ENCODE measurements at regions not wholly inside any gene's neighbourhood (a gene's known extent, or its start where the extent isn't known, plus 50 kb on each side); places are given as distances from the start of the nearest gene placed in this dataset.

- ChIA-PET CTCF (interaction anchor here (1.0 to 1.4 kb wide), 5 partner anchors 12 to 220 kb away, joined by 3 to 5 read pairs (median 3); no protein-coding TSS in a partner anchor), POLR2A (no interaction called here)
- DNase-seq (ENCODE audit: extremely low spot score) = no peak
- TF ChIP-seq CTCF (IDR thresholded peaks at IDR 0.05; ENCODE audit: control extremely low read depth, extremely low read depth, low read depth, missing control alignments) = no peak
Measured at GRCh38 chr11:32039149-32039548, 51.7 kb upstream of the RCN1 start.

GRCh38 chr11:32034680-32035079 lies 56.2 kb upstream of the RCN1 start:
- CTCF ChIA-PET = interaction anchor here (1.2 to 1.4 kb wide), 4 partner anchors 12 to 141 kb away, joined by 3 to 5 read pairs (median 4); no protein-coding TSS in a partner anchor
- POLR2A ChIA-PET = no interaction called here
- no peak for TF ChIP-seq CTCF (IDR thresholded peaks at IDR 0.05; ENCODE audit: control extremely low read depth, extremely low read depth, low read depth, missing control alignments)
- DNase-seq (ENCODE audit: extremely low spot score) = no peak

GRCh38 chr11:32034149-32034548 lies 56.7 kb upstream of the RCN1 start:
- ChIA-PET POLR2A (no interaction called here), CTCF (interaction anchor here (1.1 to 1.4 kb wide), 2 partner anchors 18 to 142 kb away, joined by 3 to 4 read pairs; no protein-coding TSS in a partner anchor)
- DNase-seq (ENCODE audit: extremely low spot score) = no peak
- TF ChIP-seq CTCF (IDR thresholded peaks at IDR 0.05; ENCODE audit: control extremely low read depth, extremely low read depth, low read depth, missing control alignments) = no peak

- no peak for DNase-seq (ENCODE audit: extremely low spot score)
- CTCF ChIA-PET = interaction anchor here (1.1 kb wide), 1 partner anchor 143 kb away, joined by 4 read pairs; no protein-coding TSS in a partner anchor
- POLR2A ChIA-PET = no interaction called here
- no peak for TF ChIP-seq CTCF (IDR thresholded peaks at IDR 0.05; ENCODE audit: control extremely low read depth, extremely low read depth, low read depth, missing control alignments)
Measured at GRCh38 chr11:32033491-32033890, 57.4 kb upstream of the RCN1 start.

GRCh38 chr11:32033067-32033466 lies 57.8 kb upstream of the RCN1 start:
- ChIA-PET CTCF (interaction anchor here (1.0 to 1.1 kb wide), 2 partner anchors 26 to 143 kb away, joined by 3 to 4 read pairs; no protein-coding TSS in a partner anchor), POLR2A (no interaction called here)
- DNase-seq (ENCODE audit: extremely low spot score) = no peak
- TF ChIP-seq CTCF (IDR thresholded peaks at IDR 0.05; ENCODE audit: control extremely low read depth, extremely low read depth, low read depth, missing control alignments) = no peak

- TF ChIP-seq CTCF (IDR thresholded peaks at IDR 0.05; ENCODE audit: control extremely low read depth, extremely low read depth, low read depth, missing control alignments) = no peak
- no peak for DNase-seq (ENCODE audit: extremely low spot score)
- ChIA-PET POLR2A (no interaction called here), CTCF (interaction anchor here (1.0 to 1.6 kb wide), 2 partner anchors 26 to 74 kb away, joined by 3 to 4 read pairs; no protein-coding TSS in a partner anchor)
Measured at GRCh38 chr11:32032478-32032877, 58.4 kb upstream of the RCN1 start.
